ENCODE measurements at regions not wholly inside any gene's neighbourhood (a gene's known extent, or its start where the extent isn't known, plus 50 kb on each side); places are given as distances from the start of the nearest gene placed in this dataset.

DNA sequence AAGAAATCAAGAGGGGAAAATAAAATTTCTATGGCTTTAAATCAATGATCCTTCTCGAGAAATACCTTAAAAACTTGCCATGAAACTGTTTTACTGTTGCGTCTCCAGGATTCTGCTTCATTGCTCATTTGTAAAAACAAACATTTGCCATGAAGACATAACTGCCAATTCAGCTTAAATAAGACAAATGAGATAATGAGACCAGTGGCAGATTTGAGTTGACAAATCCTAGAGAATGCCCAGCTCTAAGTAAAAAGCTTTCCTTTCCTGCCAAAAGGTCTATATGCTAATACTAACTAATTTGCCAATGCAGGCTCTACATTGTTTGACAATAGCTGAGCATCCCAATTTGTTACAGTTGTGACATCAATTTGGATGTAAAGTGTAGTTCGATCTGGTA, 400.5 kb upstream of the PCDH9 start:
- DNase-seq (no peak), ATAC-seq (no peak)
- Mint-ChIP-seq H3K9me3 (peaks cover 11 to 22% of the 10 kb centered on the region in 2 donors), H3K27me3 (ENCODE audit: low read depth in 2 of 2) (no peaks in the 10 kb centered on the region), H3K36me3 (no peaks in the 10 kb centered on the region), H3K4me1 (no peaks in the 10 kb centered on the region), H3K4me3 (no peak overlapping the region), H3K27ac (no peak overlapping the region)
- H3K36me3 ChIP-seq (ENCODE audit: control insufficient read depth, insufficient read depth, low read length), result no peaks in the 10 kb centered on the region
- intact Hi-C loops (cut with micrococcal nuclease), result no loop called here
- TF ChIP-seq, protein P1, sequence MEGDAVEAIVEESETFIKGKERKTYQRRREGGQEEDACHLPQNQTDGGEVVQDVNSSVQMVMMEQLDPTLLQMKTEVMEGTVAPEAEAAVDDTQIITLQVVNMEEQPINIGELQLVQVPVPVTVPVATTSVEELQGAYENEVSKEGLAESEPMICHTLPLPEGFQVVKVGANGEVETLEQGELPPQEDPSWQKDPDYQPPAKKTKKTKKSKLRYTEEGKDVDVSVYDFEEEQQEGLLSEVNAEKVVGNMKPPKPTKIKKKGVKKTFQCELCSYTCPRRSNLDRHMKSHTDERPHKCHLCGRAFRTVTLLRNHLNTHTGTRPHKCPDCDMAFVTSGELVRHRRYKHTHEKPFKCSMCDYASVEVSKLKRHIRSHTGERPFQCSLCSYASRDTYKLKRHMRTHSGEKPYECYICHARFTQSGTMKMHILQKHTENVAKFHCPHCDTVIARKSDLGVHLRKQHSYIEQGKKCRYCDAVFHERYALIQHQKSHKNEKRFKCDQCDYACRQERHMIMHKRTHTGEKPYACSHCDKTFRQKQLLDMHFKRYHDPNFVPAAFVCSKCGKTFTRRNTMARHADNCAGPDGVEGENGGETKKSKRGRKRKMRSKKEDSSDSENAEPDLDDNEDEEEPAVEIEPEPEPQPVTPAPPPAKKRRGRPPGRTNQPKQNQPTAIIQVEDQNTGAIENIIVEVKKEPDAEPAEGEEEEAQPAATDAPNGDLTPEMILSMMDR (IDR thresholded peaks at IDR 0.05), result no peak
- no peaks in the 10 kb centered on the region for H3K4me1 ChIP-seq (ENCODE audit: control insufficient read depth, insufficient read depth, low read length)
- H3K9me3 ChIP-seq (ENCODE audit: control insufficient read depth, insufficient read depth, low read length), result no peaks in the 10 kb centered on the region
- H3K27me3 ChIP-seq (ENCODE audit: control insufficient read depth, insufficient read depth, low read length), result no peaks in the 10 kb centered on the region
- WGBS (ENCODE audit: insufficient coverage), result 93% methylated on average over 2 of the region's 3 CpGs
- no peak overlapping the region for H3K4me3 ChIP-seq (ENCODE audit: low read length)
- no peak overlapping the region for H3K27ac ChIP-seq (ENCODE audit: low read length)

DNA sequence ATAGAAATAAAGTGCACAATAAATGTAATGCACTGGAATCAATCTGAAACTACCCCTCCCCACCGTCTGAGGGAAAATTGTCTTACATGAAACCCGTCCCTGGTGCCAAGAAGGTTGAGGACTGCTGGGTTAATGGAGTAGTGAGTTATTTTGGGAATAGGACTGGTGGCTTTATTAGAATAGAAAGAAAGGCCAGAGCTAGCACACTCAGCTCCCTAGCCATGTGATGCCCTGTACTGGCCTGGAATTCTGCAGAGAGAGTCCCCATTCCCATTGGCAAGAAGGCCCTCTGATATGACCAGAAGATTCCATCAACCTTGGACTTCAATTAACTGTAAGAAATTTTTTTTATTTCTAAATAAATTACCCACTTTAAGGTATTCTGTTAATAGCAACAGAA, 393.5 kb upstream of the PCDH9 start:
- no peaks in the 10 kb centered on the region for H3K27me3 Mint-ChIP-seq (ENCODE audit: low read depth in 2 of 2)
- no peak overlapping the region for H3K27ac ChIP-seq (ENCODE audit: low read length)
- ATAC-seq, result no peak

DNA sequence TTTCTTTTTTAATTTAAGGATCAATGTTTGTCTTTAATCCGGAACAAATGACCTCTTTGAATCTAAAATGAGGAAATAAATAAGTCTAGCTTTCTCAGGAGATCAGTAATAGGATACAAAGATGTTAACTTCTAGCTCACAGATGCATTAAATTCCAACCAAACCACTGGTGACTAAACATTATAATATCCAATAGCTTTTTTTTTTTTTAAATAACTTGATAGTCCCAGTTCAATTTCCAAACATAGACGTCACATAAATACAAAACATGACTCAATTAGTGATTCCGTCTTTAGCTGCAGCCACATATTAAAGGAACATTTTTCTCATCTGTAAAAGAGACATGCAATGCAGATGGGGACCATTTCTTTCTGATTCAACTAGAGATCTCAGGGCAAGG, 390.5 kb upstream of the PCDH9 start:
- H3K4me3 ChIP-seq (ENCODE audit: low read length), result no peak overlapping the region
- H3K9me3 ChIP-seq (ENCODE audit: control insufficient read depth, insufficient read depth, low read length), result no peaks in the 10 kb centered on the region
- no peaks in the 10 kb centered on the region for H3K27me3 ChIP-seq (ENCODE audit: control insufficient read depth, insufficient read depth, low read length)
- intact Hi-C loops (cut with micrococcal nuclease), result no loop called here
- Mint-ChIP-seq H3K27me3 (ENCODE audit: low read depth in 2 of 2) (no peaks in the 10 kb centered on the region), H3K36me3 (no peaks in the 10 kb centered on the region), H3K4me1 (no peaks in the 10 kb centered on the region), H3K4me3 (no peak overlapping the region), H3K27ac (no peak overlapping the region), H3K9me3 (peaks cover 10% of the 10 kb centered on the region in 2 donors)
- no peak overlapping the region for H3K27ac ChIP-seq (ENCODE audit: low read length)
- DNase-seq (no peak), ATAC-seq (no peak)
- H3K4me1 ChIP-seq (ENCODE audit: control insufficient read depth, insufficient read depth, low read length), result no peaks in the 10 kb centered on the region
- 88% methylated on average over 2 of the region's 3 CpGs for WGBS (ENCODE audit: insufficient coverage)
- H3K36me3 ChIP-seq (ENCODE audit: control insufficient read depth, insufficient read depth, low read length), result no peaks in the 10 kb centered on the region
- TF ChIP-seq, protein P1 (IDR thresholded peaks at IDR 0.05), result no peak

More for the DNA sequence above, 393.5 kb upstream of the PCDH9 start:
- Mint-ChIP-seq H3K4me3 (no peak overlapping the region), H3K9me3 (peaks cover 17 to 19% of the 10 kb centered on the region in 2 donors), H3K36me3 (no peaks in the 10 kb centered on the region), H3K27ac (no peak overlapping the region), H3K4me1 (no peaks in the 10 kb centered on the region)
- 78% methylated on average over 1 of the region's 2 CpGs for WGBS (ENCODE audit: insufficient coverage)
- H3K9me3 ChIP-seq (ENCODE audit: control insufficient read depth, insufficient read depth, low read length), result no peaks in the 10 kb centered on the region
- intact Hi-C loops (cut with micrococcal nuclease), result no loop called here
- TF ChIP-seq, protein P1 (IDR thresholded peaks at IDR 0.05), result no peak
- no peaks in the 10 kb centered on the region for H3K4me1 ChIP-seq (ENCODE audit: control insufficient read depth, insufficient read depth, low read length)
- no peak overlapping the region for H3K4me3 ChIP-seq (ENCODE audit: low read length)
- no peaks in the 10 kb centered on the region for H3K27me3 ChIP-seq (ENCODE audit: control insufficient read depth, insufficient read depth, low read length)
- no peak for DNase-seq
- no peaks in the 10 kb centered on the region for H3K36me3 ChIP-seq (ENCODE audit: control insufficient read depth, insufficient read depth, low read length)

DNA sequence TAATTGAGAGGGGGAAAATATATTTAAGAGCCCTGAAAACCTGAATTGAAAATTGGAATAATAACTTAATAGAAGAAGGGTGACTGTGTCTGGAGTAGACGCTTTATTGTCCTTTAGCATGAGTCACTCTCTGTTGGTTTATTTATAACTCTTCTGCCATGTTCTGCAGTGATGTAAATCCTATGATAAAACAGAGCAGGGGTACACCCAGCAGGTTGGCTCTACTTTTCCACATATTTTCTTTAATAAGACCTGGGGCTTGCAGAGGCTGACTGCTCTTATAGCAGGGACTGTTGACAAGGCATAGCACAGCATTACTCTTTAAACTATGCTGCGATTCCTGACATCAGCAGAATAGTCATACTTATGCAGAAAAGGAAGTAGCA, 389.9 kb upstream of the PCDH9 start:
- Mint-ChIP-seq H3K4me1 (no peaks in the 10 kb centered on the region), H3K27me3 (ENCODE audit: low read depth in 2 of 2) (no peaks in the 10 kb centered on the region), H3K9me3 (peaks cover 10% of the 10 kb centered on the region in 2 donors), H3K27ac (no peak overlapping the region), H3K36me3 (no peaks in the 10 kb centered on the region), H3K4me3 (no peak overlapping the region)
- Histone ChIP-seq H3K9me3 (ENCODE audit: control insufficient read depth, insufficient read depth, low read length) (no peaks in the 10 kb centered on the region), H3K4me3 (ENCODE audit: low read length) (no peak overlapping the region), H3K27me3 (ENCODE audit: control insufficient read depth, insufficient read depth, low read length) (no peaks in the 10 kb centered on the region), H3K36me3 (ENCODE audit: control insufficient read depth, insufficient read depth, low read length) (no peaks in the 10 kb centered on the region), H3K27ac (ENCODE audit: low read length) (no peak overlapping the region), H3K4me1 (ENCODE audit: control insufficient read depth, insufficient read depth, low read length) (no peaks in the 10 kb centered on the region)
- 79% methylated on average over 2 of the region's 2 CpGs for WGBS (ENCODE audit: insufficient coverage)
- intact Hi-C loops (cut with micrococcal nuclease), result no loop called here
- TF ChIP-seq, protein P1 (IDR thresholded peaks at IDR 0.05), result no peak
- no peak for DNase-seq
- no peak for ATAC-seq

Data from natural killer cell (primary cell).